ENCODE measurements at regions not wholly inside any gene's neighbourhood (a gene's known extent, or its start where the extent isn't known, plus 50 kb on each side); places are given as distances from the start of the nearest gene placed in this dataset.
A peak's percentile ranks its signal among the peaks of the same experiment; 100 is the strongest.

DNA sequence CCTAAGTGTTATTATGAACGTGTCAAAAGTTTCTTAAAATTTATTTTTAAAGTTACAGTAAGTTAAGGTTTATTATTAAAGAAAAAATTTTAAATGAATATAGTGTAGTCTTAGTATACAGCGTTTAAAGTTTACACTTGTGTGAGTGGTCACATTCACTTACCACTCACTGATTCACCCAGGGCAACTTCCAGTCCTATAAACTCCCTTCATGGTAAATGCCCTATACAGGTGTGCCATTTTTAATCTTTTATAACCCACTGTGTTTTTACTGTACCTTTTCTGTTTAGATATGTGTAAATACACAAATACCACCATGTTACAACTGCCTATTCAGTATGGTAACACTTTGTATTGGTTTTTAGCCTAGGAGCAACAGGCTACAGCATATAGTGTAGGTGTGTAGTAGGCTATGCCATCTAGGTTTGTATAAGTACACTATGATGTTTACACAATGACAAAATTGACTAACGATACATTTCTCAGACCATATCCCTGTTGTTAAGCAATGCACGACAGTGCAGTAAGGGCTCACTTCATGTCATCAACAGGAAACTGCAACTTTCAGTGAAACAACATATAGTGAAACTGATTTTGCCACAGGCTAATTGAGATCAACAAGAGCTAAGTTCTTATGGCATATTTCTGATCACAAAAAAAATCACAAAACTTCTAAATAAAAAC lies 112.0 kb upstream of the TMCC3 start:
- Histone ChIP-seq H3K27me3 (ENCODE audit: control insufficient read depth in 2 of 2, insufficient read depth in 2 of 2, low read length in 2 of 2) (no peaks in the 10 kb centered on the region), H3K36me3 (ENCODE audit: control insufficient read depth in 2 of 2, insufficient read depth in 2 of 2, low read length in 2 of 2) (no peaks in the 10 kb centered on the region), H3K9me3 (ENCODE audit: control insufficient read depth in 2 of 2, low read length in 2 of 2) (no peaks in the 10 kb centered on the region), H3K4me1 (ENCODE audit: control insufficient read depth in 2 of 2, insufficient read depth in 2 of 2, low read length in 2 of 2) (peaks cover 5 to 7% of the 10 kb centered on the region in 2 donors), H3K27ac (ENCODE audit: low read depth in 2 of 2, low read length in 2 of 2) (peak overlapping the region in 1 of 2 donors; percentile 52), H3K4me3 (ENCODE audit: low read length in 2 of 2) (no peak overlapping the region), H3K9ac (ENCODE audit: low read depth in 1 of 2, low read length in 2 of 2) (no peak overlapping the region)

DNA sequence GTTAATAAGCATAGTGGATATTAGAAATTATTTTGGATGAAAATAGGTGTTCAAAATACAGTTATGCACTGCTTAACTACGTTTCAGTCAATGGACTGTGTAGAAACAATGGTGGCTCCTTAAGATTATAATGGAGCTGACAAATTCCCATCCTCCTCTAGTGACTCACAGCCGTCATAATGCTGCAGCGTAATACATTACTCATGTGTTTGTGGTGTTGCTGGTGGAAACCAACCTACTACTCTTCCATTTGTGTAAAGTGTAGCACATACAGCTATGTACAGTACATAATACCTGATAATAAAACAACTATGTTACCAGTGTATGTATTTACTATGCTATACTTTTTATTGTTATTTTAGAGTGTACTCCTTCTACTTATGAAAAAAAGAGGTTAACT lies 111.2 kb upstream of the TMCC3 start:
- no peak overlapping the region for H3K9ac ChIP-seq (ENCODE audit: low read depth in 1 of 2, low read length in 2 of 2)
- H3K27me3 ChIP-seq (ENCODE audit: control insufficient read depth in 2 of 2, insufficient read depth in 2 of 2, low read length in 2 of 2) = no peaks in the 10 kb centered on the region
- no peaks in the 10 kb centered on the region for H3K36me3 ChIP-seq (ENCODE audit: control insufficient read depth in 2 of 2, insufficient read depth in 2 of 2, low read length in 2 of 2)
- no peaks in the 10 kb centered on the region for H3K9me3 ChIP-seq (ENCODE audit: control insufficient read depth in 2 of 2, low read length in 2 of 2)
- no peak overlapping the region for H3K27ac ChIP-seq (ENCODE audit: low read depth in 2 of 2, low read length in 2 of 2)
- peaks cover 5 to 7% of the 10 kb centered on the region in 2 donors for H3K4me1 ChIP-seq (ENCODE audit: control insufficient read depth in 2 of 2, insufficient read depth in 2 of 2, low read length in 2 of 2)
- no peak overlapping the region for H3K4me3 ChIP-seq (ENCODE audit: low read length in 2 of 2)

DNA sequence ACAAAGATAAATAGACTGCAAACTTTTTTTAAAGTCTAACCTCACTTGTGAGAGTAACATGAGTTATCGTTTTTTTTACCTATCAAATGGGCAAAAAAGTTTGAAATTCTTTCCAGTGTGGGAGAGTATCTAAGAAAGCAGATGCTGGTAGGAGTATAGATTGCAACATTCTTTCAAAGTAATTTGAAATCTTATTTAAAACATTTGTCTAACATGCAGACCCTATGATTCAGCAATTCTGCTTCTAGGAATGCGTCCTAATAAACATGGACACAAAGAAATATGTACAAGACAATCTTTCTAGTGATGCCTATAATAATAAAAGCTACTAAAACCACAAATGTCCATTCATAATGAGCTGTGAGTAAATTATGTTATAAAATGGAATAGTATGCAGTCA lies 110.4 kb upstream of the TMCC3 start:
- H3K27ac ChIP-seq (ENCODE audit: low read depth in 2 of 2, low read length in 2 of 2) = no peak overlapping the region
- H3K9me3 ChIP-seq (ENCODE audit: control insufficient read depth in 2 of 2, low read length in 2 of 2) = no peaks in the 10 kb centered on the region
- H3K9ac ChIP-seq (ENCODE audit: low read depth in 1 of 2, low read length in 2 of 2) = no peak overlapping the region
- H3K27me3 ChIP-seq (ENCODE audit: control insufficient read depth in 2 of 2, insufficient read depth in 2 of 2, low read length in 2 of 2) = no peaks in the 10 kb centered on the region
- no peaks in the 10 kb centered on the region for H3K36me3 ChIP-seq (ENCODE audit: control insufficient read depth in 2 of 2, insufficient read depth in 2 of 2, low read length in 2 of 2)
- H3K4me1 ChIP-seq (ENCODE audit: control insufficient read depth in 2 of 2, insufficient read depth in 2 of 2, low read length in 2 of 2) = peaks cover 5 to 7% of the 10 kb centered on the region in 2 donors
- H3K4me3 ChIP-seq (ENCODE audit: low read length in 2 of 2) = no peak overlapping the region

DNA sequence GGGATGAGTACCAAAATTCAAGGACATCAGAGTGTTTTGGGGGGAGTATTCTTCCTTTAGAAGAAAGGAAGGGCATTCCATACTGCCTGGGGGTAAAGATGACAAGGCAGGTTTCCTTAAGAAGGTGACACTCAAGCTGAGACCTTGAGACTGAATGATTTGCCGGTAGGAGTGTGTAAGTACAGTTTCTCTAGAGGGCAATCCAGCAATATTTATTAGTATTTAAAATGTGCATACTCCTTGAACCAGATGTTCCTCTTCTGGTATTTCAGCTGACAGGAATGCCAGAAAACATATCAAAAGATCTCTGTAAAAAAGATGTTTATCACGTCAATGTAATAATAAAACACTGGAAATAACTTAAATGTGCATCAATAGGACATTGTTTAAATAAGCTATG lies 106.4 kb upstream of the TMCC3 start:
- Histone ChIP-seq H3K9ac (ENCODE audit: low read depth in 1 of 2, low read length in 2 of 2) (no peak overlapping the region), H3K36me3 (ENCODE audit: control insufficient read depth in 2 of 2, insufficient read depth in 2 of 2, low read length in 2 of 2) (no peaks in the 10 kb centered on the region), H3K9me3 (ENCODE audit: control insufficient read depth in 2 of 2, low read length in 2 of 2) (no peaks in the 10 kb centered on the region), H3K27me3 (ENCODE audit: control insufficient read depth in 2 of 2, insufficient read depth in 2 of 2, low read length in 2 of 2) (no peaks in the 10 kb centered on the region), H3K4me1 (ENCODE audit: control insufficient read depth in 2 of 2, insufficient read depth in 2 of 2, low read length in 2 of 2) (no peaks in the 10 kb centered on the region), H3K4me3 (ENCODE audit: low read length in 2 of 2) (no peak overlapping the region), H3K27ac (ENCODE audit: low read depth in 2 of 2, low read length in 2 of 2) (no peak overlapping the region)

DNA sequence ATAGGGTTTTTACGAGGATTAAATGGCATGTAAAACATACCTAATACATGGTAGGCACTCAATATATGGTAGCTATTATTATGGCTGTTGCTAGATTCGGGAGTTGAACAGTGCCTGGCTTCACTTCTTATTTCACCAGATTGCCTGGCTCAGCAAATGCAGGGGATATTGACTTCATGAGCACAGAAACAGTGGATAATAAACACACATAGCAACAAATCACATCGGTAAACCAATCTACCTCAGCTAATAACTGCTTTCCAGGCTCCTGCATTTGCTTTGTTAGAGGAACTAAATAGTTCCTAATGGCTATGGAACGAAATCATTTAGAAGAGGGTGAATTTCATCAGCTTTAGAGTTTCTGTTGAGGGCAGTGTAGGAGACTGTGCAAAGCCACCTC lies 105.2 kb upstream of the TMCC3 start:
- Histone ChIP-seq H3K27ac (ENCODE audit: low read depth in 2 of 2, low read length in 2 of 2) (no peak overlapping the region), H3K36me3 (ENCODE audit: control insufficient read depth in 2 of 2, insufficient read depth in 2 of 2, low read length in 2 of 2) (no peaks in the 10 kb centered on the region), H3K9ac (ENCODE audit: low read depth in 1 of 2, low read length in 2 of 2) (no peak overlapping the region), H3K4me1 (ENCODE audit: control insufficient read depth in 2 of 2, insufficient read depth in 2 of 2, low read length in 2 of 2) (no peaks in the 10 kb centered on the region), H3K4me3 (ENCODE audit: low read length in 2 of 2) (no peak overlapping the region), H3K27me3 (ENCODE audit: control insufficient read depth in 2 of 2, insufficient read depth in 2 of 2, low read length in 2 of 2) (no peaks in the 10 kb centered on the region), H3K9me3 (ENCODE audit: control insufficient read depth in 2 of 2, low read length in 2 of 2) (no peaks in the 10 kb centered on the region)

DNA sequence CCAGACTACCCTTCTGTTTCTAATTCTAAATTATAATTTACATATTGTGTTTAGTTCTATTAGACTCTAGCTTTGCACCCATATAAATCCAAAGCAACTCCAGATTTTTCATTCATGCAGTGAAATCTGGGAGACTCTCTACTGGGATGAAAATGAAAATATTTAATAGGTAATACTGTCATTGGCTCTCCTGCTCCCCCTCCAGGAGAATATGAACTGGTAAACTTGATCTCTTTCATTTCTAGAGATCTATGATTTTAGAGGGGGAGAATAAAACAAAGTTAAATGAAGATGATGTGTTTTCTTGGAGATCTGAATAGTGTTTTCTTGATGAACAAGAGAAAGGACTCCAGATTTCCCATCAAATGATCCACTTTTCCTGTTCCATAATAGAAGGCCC lies 104.3 kb upstream of the TMCC3 start:
- H3K9ac ChIP-seq (ENCODE audit: low read depth in 1 of 2, low read length in 2 of 2) = no peak overlapping the region
- no peak overlapping the region for H3K27ac ChIP-seq (ENCODE audit: low read depth in 2 of 2, low read length in 2 of 2)
- no peaks in the 10 kb centered on the region for H3K9me3 ChIP-seq (ENCODE audit: control insufficient read depth in 2 of 2, low read length in 2 of 2)
- H3K36me3 ChIP-seq (ENCODE audit: control insufficient read depth in 2 of 2, insufficient read depth in 2 of 2, low read length in 2 of 2) = no peaks in the 10 kb centered on the region
- no peaks in the 10 kb centered on the region for H3K27me3 ChIP-seq (ENCODE audit: control insufficient read depth in 2 of 2, insufficient read depth in 2 of 2, low read length in 2 of 2)
- H3K4me1 ChIP-seq (ENCODE audit: control insufficient read depth in 2 of 2, insufficient read depth in 2 of 2, low read length in 2 of 2) = no peaks in the 10 kb centered on the region
- H3K4me3 ChIP-seq (ENCODE audit: low read length in 2 of 2) = no peak overlapping the region

DNA sequence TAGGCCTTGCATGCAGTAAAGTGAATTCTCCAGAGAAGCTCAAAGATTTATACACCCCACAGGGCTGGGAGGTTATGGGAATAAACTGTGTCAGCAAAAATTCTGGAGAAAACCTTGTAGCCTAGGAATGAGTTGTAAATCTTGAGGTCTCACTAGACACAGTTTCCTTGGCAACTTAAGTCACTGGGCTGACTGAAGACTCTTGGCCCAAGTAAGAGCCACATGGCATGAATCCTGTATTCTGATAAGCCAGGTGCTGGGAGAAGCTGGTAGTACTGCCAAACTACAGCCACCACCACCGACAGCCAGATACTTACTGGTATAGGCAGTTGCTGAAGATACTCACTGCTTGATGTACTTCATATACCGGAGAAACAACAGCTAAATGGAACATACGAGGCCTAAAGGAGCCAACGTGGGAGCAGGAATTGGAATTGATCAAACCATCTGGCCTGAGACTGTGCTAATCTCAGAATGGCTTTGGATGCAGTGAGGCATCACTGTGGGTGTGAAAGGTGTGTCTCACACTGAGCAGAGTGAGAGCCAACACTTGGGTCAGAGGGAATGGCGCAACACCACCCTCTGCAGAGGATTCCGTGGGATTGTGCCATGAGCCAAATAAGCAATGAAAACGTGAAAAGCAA lies 102.8 kb upstream of the TMCC3 start:
- Histone ChIP-seq H3K4me1 (ENCODE audit: control insufficient read depth in 2 of 2, insufficient read depth in 2 of 2, low read length in 2 of 2) (no peaks in the 10 kb centered on the region), H3K36me3 (ENCODE audit: control insufficient read depth in 2 of 2, insufficient read depth in 2 of 2, low read length in 2 of 2) (no peaks in the 10 kb centered on the region), H3K9ac (ENCODE audit: low read depth in 1 of 2, low read length in 2 of 2) (no peak overlapping the region), H3K27me3 (ENCODE audit: control insufficient read depth in 2 of 2, insufficient read depth in 2 of 2, low read length in 2 of 2) (no peaks in the 10 kb centered on the region), H3K4me3 (ENCODE audit: low read length in 2 of 2) (no peak overlapping the region), H3K9me3 (ENCODE audit: control insufficient read depth in 2 of 2, low read length in 2 of 2) (no peaks in the 10 kb centered on the region), H3K27ac (ENCODE audit: low read depth in 2 of 2, low read length in 2 of 2) (no peak overlapping the region)

DNA sequence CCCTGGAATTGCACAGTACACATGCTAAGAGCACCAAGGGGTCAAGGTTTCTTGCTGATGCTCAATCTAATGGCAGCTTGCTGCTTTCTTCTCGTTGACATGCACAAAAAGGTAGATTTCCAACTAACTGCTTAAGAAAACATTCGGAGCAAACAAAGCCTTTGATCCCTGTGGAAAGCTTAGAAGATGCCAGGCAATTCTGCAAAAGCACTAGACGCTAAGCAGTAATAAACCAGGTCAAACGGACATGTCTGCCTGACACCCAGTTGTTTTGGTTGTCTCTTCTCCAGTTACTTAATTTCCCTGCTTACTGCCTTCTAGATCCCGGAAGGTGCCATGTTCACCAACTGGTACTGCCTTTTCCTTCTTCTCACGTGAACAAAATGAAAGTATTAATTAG lies 100.5 kb upstream of the TMCC3 start:
- Histone ChIP-seq H3K9me3 (ENCODE audit: control insufficient read depth in 2 of 2, low read length in 2 of 2) (no peaks in the 10 kb centered on the region), H3K9ac (ENCODE audit: low read depth in 1 of 2, low read length in 2 of 2) (no peak overlapping the region), H3K27me3 (ENCODE audit: control insufficient read depth in 2 of 2, insufficient read depth in 2 of 2, low read length in 2 of 2) (no peaks in the 10 kb centered on the region), H3K27ac (ENCODE audit: low read depth in 2 of 2, low read length in 2 of 2) (no peak overlapping the region), H3K36me3 (ENCODE audit: control insufficient read depth in 2 of 2, insufficient read depth in 2 of 2, low read length in 2 of 2) (no peaks in the 10 kb centered on the region), H3K4me3 (ENCODE audit: low read length in 2 of 2) (no peak overlapping the region), H3K4me1 (ENCODE audit: control insufficient read depth in 2 of 2, insufficient read depth in 2 of 2, low read length in 2 of 2) (no peaks in the 10 kb centered on the region)

DNA sequence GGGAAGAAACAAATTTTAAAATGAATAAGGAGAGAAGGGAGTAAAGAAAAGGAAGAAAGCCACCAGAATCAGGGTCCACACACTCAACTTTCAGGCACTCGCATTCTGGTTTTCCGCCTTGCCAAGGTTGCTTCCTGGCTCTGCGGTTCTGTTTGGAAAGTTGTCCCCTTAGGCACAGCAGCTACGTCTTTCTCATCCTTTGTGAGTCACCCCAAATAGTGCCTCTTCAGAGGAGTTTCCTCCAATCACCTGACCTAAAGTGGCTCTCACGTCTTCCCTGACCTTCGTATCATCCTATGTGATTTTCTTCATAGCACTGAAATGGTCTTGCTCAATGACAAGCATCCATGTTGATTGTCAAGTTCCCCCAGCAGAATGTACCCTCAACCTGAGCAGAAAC lies 99.5 kb upstream of the TMCC3 start:
- Histone ChIP-seq H3K4me1 (ENCODE audit: control insufficient read depth in 2 of 2, insufficient read depth in 2 of 2, low read length in 2 of 2) (no peaks in the 10 kb centered on the region), H3K4me3 (ENCODE audit: low read length in 2 of 2) (no peak overlapping the region), H3K27ac (ENCODE audit: low read depth in 2 of 2, low read length in 2 of 2) (no peak overlapping the region), H3K9ac (ENCODE audit: low read depth in 1 of 2, low read length in 2 of 2) (no peak overlapping the region), H3K27me3 (ENCODE audit: control insufficient read depth in 2 of 2, insufficient read depth in 2 of 2, low read length in 2 of 2) (no peaks in the 10 kb centered on the region), H3K36me3 (ENCODE audit: control insufficient read depth in 2 of 2, insufficient read depth in 2 of 2, low read length in 2 of 2) (no peaks in the 10 kb centered on the region), H3K9me3 (ENCODE audit: control insufficient read depth in 2 of 2, low read length in 2 of 2) (no peaks in the 10 kb centered on the region)

DNA sequence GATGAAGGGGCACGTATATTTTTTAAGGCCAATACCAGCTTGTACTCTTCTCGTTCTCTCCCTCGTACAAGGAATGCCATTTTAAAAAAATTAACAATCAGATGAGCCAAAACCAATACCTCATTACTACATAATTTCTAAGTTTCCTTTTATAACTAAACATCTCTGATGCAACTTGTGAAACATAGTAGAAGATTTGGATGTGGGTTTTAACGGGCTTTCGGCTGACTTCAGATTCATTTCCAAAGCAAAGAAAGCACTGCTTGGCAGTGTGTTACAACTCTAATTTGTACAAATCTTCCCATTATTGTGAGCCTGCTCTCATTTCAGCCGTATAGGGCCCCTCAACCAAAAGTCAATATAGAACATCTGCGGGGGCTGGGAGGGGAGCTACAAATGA lies 99.1 kb upstream of the TMCC3 start:
- Histone ChIP-seq H3K9me3 (ENCODE audit: control insufficient read depth in 2 of 2, low read length in 2 of 2) (no peaks in the 10 kb centered on the region), H3K27ac (ENCODE audit: low read depth in 2 of 2, low read length in 2 of 2) (no peak overlapping the region), H3K9ac (ENCODE audit: low read depth in 1 of 2, low read length in 2 of 2) (no peak overlapping the region), H3K4me1 (ENCODE audit: control insufficient read depth in 2 of 2, insufficient read depth in 2 of 2, low read length in 2 of 2) (no peaks in the 10 kb centered on the region), H3K36me3 (ENCODE audit: control insufficient read depth in 2 of 2, insufficient read depth in 2 of 2, low read length in 2 of 2) (no peaks in the 10 kb centered on the region), H3K4me3 (ENCODE audit: low read length in 2 of 2) (no peak overlapping the region), H3K27me3 (ENCODE audit: control insufficient read depth in 2 of 2, insufficient read depth in 2 of 2, low read length in 2 of 2) (no peaks in the 10 kb centered on the region)
